GM19468 (cell line): ENCODE measurements at regions not wholly inside any gene's neighbourhood (a gene's known extent, or its start where the extent isn't known, plus 50 kb on each side); places are given as distances from the start of the nearest gene placed in this dataset.
"Not testable (repeated sequence)": the region's sequence is repeated elsewhere in the genome, so short reads cannot be mapped to it uniquely, and the experiment has no call there.

Source experiments
- ATAC-seq: cut with Tn5 transposase; IDR thresholded peaks from one replicate; pipeline ENCODE4 v1.9.1; 2021; ENCODE audit warnings: mild to moderate bottlenecking, moderate library complexity, moderate number of reproducible peaks; ENCODE audit not compliant: unreplicated experiment; ENCODE audit errors: extremely low read depth

DNA sequence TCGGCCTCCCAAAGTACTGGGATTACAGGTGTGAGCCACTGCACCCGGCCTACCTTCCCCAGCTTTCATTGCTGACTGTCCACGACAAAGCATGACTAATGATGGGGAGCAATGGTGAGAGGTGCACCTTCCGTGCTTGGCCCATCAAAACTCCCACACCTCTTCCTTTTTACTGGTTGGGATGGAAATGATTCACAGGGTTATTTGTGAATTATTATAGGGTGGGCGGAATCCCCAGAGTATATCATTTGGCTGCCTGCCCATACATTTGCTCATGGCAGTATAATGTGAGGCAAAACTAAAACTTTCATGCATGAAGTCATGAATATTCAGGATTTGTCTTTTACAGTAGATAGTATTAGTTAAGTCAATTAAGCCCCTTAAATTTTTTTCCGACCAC is 334.2 kb upstream of the NETO1 start:
- ATAC-seq = no peak

DNA sequence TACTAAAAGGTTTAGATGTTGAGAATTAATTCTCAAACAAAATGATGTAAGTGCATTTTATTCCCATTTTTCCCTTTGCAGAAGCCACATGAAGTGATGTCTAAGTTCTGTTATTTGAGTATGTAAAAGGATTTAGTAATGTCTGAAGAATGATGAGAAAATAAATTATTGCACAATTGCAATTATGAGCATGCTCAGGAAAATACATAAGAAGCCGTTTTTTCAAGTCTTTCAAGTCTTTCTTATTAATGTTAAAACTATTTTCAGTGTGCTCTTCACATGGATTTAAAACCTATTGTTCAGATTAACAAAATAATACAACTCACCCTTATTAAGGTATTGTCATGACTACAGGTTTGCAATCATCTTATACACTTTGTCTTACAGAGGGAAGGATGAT is 331.4 kb upstream of the NETO1 start:
- no peak for ATAC-seq

- ATAC-seq = no peak
Observed at GRCh38 chr18:73189718-73190117, 321.9 kb upstream of the NETO1 start.

DNA sequence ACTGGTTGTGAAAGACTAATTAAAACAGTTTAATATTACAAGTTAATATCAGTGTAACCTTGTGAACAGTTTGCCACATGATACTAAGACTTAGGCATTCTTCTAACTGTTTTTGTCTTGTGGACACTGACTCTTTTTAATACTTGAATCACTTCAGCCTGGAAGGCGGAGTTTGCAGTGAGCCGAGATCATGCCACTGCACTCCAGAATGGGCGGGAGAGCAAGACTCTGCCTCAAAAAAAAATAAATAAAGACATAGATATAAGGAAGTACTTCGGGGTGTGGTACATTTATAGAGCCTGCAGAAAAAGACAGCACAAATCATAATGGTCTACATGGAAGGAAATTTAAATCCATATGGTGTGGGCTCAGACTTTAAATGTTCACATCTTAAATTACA is 300.4 kb upstream of the NETO1 start:
- no peak for ATAC-seq

DNA sequence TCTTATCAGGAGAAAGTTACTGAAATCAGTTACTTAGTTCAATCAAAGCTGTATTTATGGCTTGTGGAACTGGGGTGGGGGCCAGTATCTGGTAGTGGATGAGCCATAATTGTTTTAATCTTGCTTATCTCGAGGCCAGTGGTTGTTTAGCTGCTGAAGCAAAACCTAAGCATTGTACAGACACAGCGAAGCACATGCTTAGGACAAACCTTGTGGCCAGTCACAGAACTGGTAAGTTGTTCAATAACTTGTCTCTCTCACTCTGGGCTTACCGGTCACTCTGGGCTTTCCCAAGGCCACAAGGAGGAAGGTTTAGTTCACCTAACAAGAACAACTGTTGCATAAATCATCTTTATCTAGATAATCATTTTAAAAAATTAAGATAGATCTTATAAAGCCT is 296.6 kb upstream of the NETO1 start:
- no peak for ATAC-seq

- ATAC-seq = no peak
Observed at GRCh38 chr18:73163236-73163635, 295.4 kb upstream of the NETO1 start.

DNA sequence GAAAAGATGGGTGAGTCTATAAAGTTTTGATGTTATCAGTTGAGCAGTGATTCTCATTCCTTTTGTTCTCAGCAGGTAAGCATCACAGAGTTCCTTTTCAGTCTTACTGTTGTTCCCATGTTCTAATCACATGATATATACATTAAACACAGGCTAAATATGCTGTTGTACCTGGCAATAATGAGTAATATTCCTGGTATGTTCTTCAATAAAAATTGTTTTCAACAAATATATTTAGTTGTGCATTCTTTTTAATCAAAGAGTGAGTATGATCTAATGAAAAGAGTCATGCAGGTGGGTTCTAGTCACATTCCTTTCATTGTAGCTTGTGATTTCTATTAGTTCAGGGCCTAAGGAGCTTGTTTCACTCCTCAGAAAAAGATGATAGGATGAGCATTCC is 288.3 kb upstream of the NETO1 start:
- no peak for ATAC-seq

- no peak for ATAC-seq
Observed at GRCh38 chr18:73153271-73153670, 285.5 kb upstream of the NETO1 start.

DNA sequence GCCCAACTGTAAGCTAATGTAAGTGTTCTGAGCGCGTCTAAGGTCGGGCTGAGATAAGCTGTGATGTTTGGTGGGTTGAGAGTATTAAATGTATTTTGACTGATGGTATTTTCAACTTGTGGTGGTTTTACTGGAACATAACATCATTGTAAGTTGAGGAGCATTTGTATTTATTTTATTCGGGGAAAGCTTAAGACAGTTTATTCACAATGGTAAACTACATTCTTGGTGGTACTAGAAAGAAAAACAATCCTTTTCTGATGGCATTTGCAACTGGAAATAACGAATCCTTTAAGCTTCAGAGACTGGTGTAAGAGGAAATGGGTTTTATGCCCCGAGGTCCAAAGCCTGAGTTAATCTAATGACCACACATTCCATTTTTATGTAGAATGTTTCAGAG is 283.3 kb upstream of the NETO1 start:
- ATAC-seq = no peak

GRCh38 chr18:73150199-73150598 is 282.4 kb upstream of the NETO1 start:
- no peak for ATAC-seq

DNA sequence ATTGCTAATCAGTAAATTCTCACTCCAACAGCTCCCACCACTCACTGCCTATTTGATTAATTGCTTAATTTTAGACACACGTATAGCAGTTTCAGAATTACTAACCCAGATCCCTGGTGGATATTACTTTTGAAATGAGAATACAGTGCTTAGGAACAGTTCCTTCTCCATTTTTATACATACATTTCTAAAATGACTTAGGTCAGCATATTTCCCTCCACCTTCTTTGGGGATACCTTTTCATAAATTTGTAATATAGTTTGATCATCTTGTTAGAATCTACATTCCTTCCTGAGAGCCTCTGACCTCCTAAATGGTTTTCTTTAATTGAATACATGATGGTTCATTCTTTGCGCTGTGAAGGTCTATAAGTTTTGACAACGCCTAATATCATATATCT is 279.8 kb upstream of the NETO1 start:
- ATAC-seq = no peak

DNA sequence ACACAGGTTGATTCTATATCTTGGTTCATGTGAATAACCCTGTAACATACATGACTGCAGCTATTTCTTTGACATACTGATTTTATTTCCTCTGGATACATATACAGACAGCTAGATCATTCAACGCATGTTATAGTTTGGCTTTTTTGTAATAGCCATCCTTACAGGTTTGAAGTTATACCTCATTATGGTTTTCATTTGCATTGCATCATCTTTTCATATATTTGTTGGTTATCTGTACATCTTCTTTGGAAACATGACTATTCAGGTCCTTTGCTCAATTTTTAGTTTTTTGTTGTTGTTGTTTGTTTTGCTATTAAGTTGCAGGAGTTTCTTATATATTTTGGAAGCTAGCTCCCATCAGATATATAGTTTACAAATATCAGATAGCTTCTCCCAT is 276.2 kb upstream of the NETO1 start:
- no peak for ATAC-seq

GRCh38 chr18:73136134-73136533 is 268.3 kb upstream of the NETO1 start:
- no peak for ATAC-seq

DNA sequence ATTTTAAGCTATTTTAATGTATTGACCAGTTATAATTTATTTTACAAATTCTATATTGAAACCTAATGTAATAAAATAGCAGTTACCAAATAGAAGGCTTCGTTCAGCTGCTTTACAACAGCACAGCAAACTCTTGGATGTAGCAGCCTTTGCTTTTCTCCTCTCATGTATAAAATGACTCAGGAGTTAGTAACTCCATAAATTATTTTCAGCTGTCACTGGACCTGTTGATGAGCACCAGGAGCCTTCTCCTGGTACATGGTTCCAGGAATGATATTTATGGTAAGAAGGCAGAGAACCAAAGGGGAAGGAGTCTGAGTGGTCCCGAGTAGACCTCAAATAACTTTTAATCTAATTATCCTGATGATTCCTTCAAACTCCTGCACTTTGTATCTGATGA is 256.4 kb upstream of the NETO1 start:
- ATAC-seq = no peak

GRCh38 chr18:73121207-73121606 is 253.4 kb upstream of the NETO1 start:
- ATAC-seq = no peak

GRCh38 chr18:73120626-73121025 is 252.8 kb upstream of the NETO1 start:
- ATAC-seq = no peak

- no peak for ATAC-seq
Observed at GRCh38 chr18:73119574-73119973, 251.8 kb upstream of the NETO1 start.

- ATAC-seq = no peak
Observed at GRCh38 chr18:73118121-73118816, 250.5 kb upstream of the NETO1 start.

DNA sequence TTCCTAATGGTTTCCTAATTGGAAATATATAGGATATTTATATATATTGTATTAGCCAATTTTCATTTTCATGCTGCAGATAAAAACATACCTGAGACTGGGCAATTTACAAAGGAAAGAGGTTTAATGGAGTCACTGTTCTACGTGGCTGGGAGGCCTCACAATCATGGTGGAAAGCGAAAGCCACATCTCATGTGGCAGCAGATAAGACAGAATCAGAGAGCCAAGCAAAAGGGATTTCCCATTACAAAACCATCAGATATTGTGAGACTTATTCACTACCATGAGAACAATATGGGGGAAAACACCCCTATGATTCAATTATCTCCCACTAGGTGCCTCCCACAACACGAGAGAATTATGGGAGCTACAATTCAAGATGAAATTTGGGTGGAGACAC is 242.5 kb upstream of the NETO1 start:
- ATAC-seq = no peak

GRCh38 chr18:73101977-73102376 is 234.2 kb upstream of the NETO1 start:
- no peak for ATAC-seq

- ATAC-seq = not testable (repeated sequence)
Observed at GRCh38 chr18:73101491-73101890, 233.7 kb upstream of the NETO1 start.

GRCh38 chr18:73099759-73100158 is 232.0 kb upstream of the NETO1 start:
- ATAC-seq = no peak
